Activated T-helper 2 cell treated with anti-CD3 and anti-CD28 coated beads, Interferon-gamma antibody, Interleukin-2, Interleukin-4, amounts not matched to agents 10 μg/mL and 5 μg/mL and 100 μg/mL, durations not matched to agents 14 hours and 24 hours and 36 hours (primary cell): ENCODE measurements at regions not wholly inside any gene's neighbourhood (a gene's known extent, or its start where the extent isn't known, plus 50 kb on each side); places are given as distances from the start of the nearest gene placed in this dataset.

ENCODE experiments used
- DNase-seq: peaks from one replicate; pipeline ENCODE4 v3.0.0; 2021; ENCODE audit warnings: low spot score
- H3K27ac Mint-ChIP-seq: one replicate; pipeline ENCODE4 v1.8.0; 2021; ENCODE audit warnings: mixed read lengths
- H3K27me3 Mint-ChIP-seq: one replicate; pipeline ENCODE4 v1.8.0; 2021; ENCODE audit warnings: low read depth, mixed read lengths
- H3K36me3 Mint-ChIP-seq: one replicate; pipeline ENCODE4 v1.8.0; 2021; ENCODE audit warnings: low read depth, mixed read lengths
- H3K4me1 Mint-ChIP-seq: one replicate; pipeline ENCODE4 v1.8.0; 2021; ENCODE audit warnings: low read depth, mixed read lengths
- H3K4me3 Mint-ChIP-seq: one replicate; pipeline ENCODE4 v1.8.0; 2021; ENCODE audit warnings: low read depth, mild to moderate bottlenecking, moderate library complexity, mixed read lengths
- H3K9me3 Mint-ChIP-seq: one replicate; pipeline ENCODE4 v1.8.0; 2021; ENCODE audit warnings: mixed read lengths
- intact Hi-C: fragments of 100-400 bp; cut with micrococcal nuclease; formaldehyde crosslinking; loops from one replicate; pipeline ENCODE4 v1.15.1; 2023

GRCh38 chr12:127327986-127328385 is 939.0 kb upstream of the TMEM132C start:
- H3K4me3 Mint-ChIP-seq = no peak overlapping the region
- no peak overlapping the region for H3K27ac Mint-ChIP-seq
- intact Hi-C loops = no loop called here
- no peaks in the 10 kb centered on the region for H3K4me1 Mint-ChIP-seq
- H3K27me3 Mint-ChIP-seq = no peaks in the 10 kb centered on the region
- no peaks in the 10 kb centered on the region for H3K9me3 Mint-ChIP-seq
- H3K36me3 Mint-ChIP-seq = no peaks in the 10 kb centered on the region
- no peak for DNase-seq

- H3K27ac Mint-ChIP-seq = no peak overlapping the region
- intact Hi-C loops = no loop called here
- H3K4me3 Mint-ChIP-seq = no peak overlapping the region
- H3K36me3 Mint-ChIP-seq = no peaks in the 10 kb centered on the region
- H3K27me3 Mint-ChIP-seq = no peaks in the 10 kb centered on the region
- DNase-seq = no peak
- no peaks in the 10 kb centered on the region for H3K4me1 Mint-ChIP-seq
- H3K9me3 Mint-ChIP-seq = no peaks in the 10 kb centered on the region
Measured at GRCh38 chr12:127328867-127329266, 938.1 kb upstream of the TMEM132C start.

GRCh38 chr12:127334365-127334764 is 932.6 kb upstream of the TMEM132C start:
- Mint-ChIP-seq H3K27ac (no peak overlapping the region), H3K4me3 (no peak overlapping the region), H3K36me3 (no peaks in the 10 kb centered on the region), H3K27me3 (no peaks in the 10 kb centered on the region), H3K4me1 (no peaks in the 10 kb centered on the region), H3K9me3 (no peaks in the 10 kb centered on the region)
- intact Hi-C loops = no loop called here
- no peak for DNase-seq

GRCh38 chr12:127334912-127335644 is 931.9 kb upstream of the TMEM132C start:
- Mint-ChIP-seq H3K4me1 (no peaks in the 10 kb centered on the region), H3K4me3 (no peak overlapping the region), H3K27ac (no peak overlapping the region), H3K36me3 (no peaks in the 10 kb centered on the region), H3K27me3 (no peaks in the 10 kb centered on the region), H3K9me3 (no peaks in the 10 kb centered on the region)
- intact Hi-C loops = no loop called here
- DNase-seq = no peak

GRCh38 chr12:127336416-127336815 is 930.6 kb upstream of the TMEM132C start:
- H3K36me3 Mint-ChIP-seq = no peaks in the 10 kb centered on the region
- H3K9me3 Mint-ChIP-seq = no peaks in the 10 kb centered on the region
- H3K4me1 Mint-ChIP-seq = no peaks in the 10 kb centered on the region
- no peak overlapping the region for H3K4me3 Mint-ChIP-seq
- H3K27me3 Mint-ChIP-seq = no peaks in the 10 kb centered on the region
- intact Hi-C loops = no loop called here
- H3K27ac Mint-ChIP-seq = no peak overlapping the region
- DNase-seq = no peak

- intact Hi-C loops = no loop called here
- Mint-ChIP-seq H3K27me3 (no peaks in the 10 kb centered on the region), H3K27ac (no peak overlapping the region), H3K4me3 (no peak overlapping the region), H3K36me3 (no peaks in the 10 kb centered on the region), H3K4me1 (no peaks in the 10 kb centered on the region), H3K9me3 (no peaks in the 10 kb centered on the region)
- DNase-seq = no peak
Measured at GRCh38 chr12:127339065-127339464, 927.9 kb upstream of the TMEM132C start.

GRCh38 chr12:127340381-127340780 is 926.6 kb upstream of the TMEM132C start:
- Mint-ChIP-seq H3K36me3 (no peaks in the 10 kb centered on the region), H3K27ac (no peak overlapping the region), H3K9me3 (no peaks in the 10 kb centered on the region), H3K27me3 (no peaks in the 10 kb centered on the region), H3K4me3 (no peak overlapping the region), H3K4me1 (no peaks in the 10 kb centered on the region)
- intact Hi-C loops = no loop called here
- DNase-seq = no peak

- intact Hi-C loops = no loop called here
- H3K27me3 Mint-ChIP-seq = no peaks in the 10 kb centered on the region
- H3K4me1 Mint-ChIP-seq = no peaks in the 10 kb centered on the region
- no peaks in the 10 kb centered on the region for H3K9me3 Mint-ChIP-seq
- H3K27ac Mint-ChIP-seq = no peak overlapping the region
- no peaks in the 10 kb centered on the region for H3K36me3 Mint-ChIP-seq
- no peak overlapping the region for H3K4me3 Mint-ChIP-seq
- DNase-seq = no peak
Measured at GRCh38 chr12:127342861-127343260, 924.1 kb upstream of the TMEM132C start.

GRCh38 chr12:127343940-127344339 is 923.0 kb upstream of the TMEM132C start:
- H3K4me1 Mint-ChIP-seq = no peaks in the 10 kb centered on the region
- no peaks in the 10 kb centered on the region for H3K36me3 Mint-ChIP-seq
- no peak overlapping the region for H3K27ac Mint-ChIP-seq
- intact Hi-C loops = no loop called here
- no peaks in the 10 kb centered on the region for H3K9me3 Mint-ChIP-seq
- H3K4me3 Mint-ChIP-seq = no peak overlapping the region
- no peak for DNase-seq
- H3K27me3 Mint-ChIP-seq = no peaks in the 10 kb centered on the region

GRCh38 chr12:127351481-127352010 is 915.4 kb upstream of the TMEM132C start:
- intact Hi-C loops = no loop called here
- peaks cover 8% of the 10 kb centered on the region for H3K9me3 Mint-ChIP-seq
- no peaks in the 10 kb centered on the region for H3K27me3 Mint-ChIP-seq
- H3K36me3 Mint-ChIP-seq = no peaks in the 10 kb centered on the region
- H3K27ac Mint-ChIP-seq = no peak overlapping the region
- H3K4me3 Mint-ChIP-seq = no peak overlapping the region
- no peaks in the 10 kb centered on the region for H3K4me1 Mint-ChIP-seq
- DNase-seq = no peak

- H3K9me3 Mint-ChIP-seq = peaks cover 4% of the 10 kb centered on the region
- no peak for DNase-seq
- intact Hi-C loops = no loop called here
- H3K27ac Mint-ChIP-seq = no peak overlapping the region
- H3K36me3 Mint-ChIP-seq = no peaks in the 10 kb centered on the region
- no peak overlapping the region for H3K4me3 Mint-ChIP-seq
- H3K4me1 Mint-ChIP-seq = no peaks in the 10 kb centered on the region
- H3K27me3 Mint-ChIP-seq = no peaks in the 10 kb centered on the region
Measured at GRCh38 chr12:127355061-127355841, 911.7 kb upstream of the TMEM132C start.

- no peak for DNase-seq
- no peak overlapping the region for H3K27ac Mint-ChIP-seq
- intact Hi-C loops = no loop called here
- H3K36me3 Mint-ChIP-seq = no peaks in the 10 kb centered on the region
- H3K9me3 Mint-ChIP-seq = no peaks in the 10 kb centered on the region
- H3K4me1 Mint-ChIP-seq = no peaks in the 10 kb centered on the region
- no peak overlapping the region for H3K4me3 Mint-ChIP-seq
- no peaks in the 10 kb centered on the region for H3K27me3 Mint-ChIP-seq
Measured at GRCh38 chr12:127358888-127359287, 908.1 kb upstream of the TMEM132C start.

- Mint-ChIP-seq H3K4me3 (no peak overlapping the region), H3K4me1 (no peaks in the 10 kb centered on the region), H3K36me3 (no peaks in the 10 kb centered on the region), H3K27ac (no peak overlapping the region), H3K9me3 (peaks cover 4% of the 10 kb centered on the region), H3K27me3 (no peaks in the 10 kb centered on the region)
- DNase-seq = no peak
- intact Hi-C loops = no loop called here
Measured at GRCh38 chr12:127360580-127360979, 906.4 kb upstream of the TMEM132C start.
